GM18867 (cell line): ENCODE measurements at regions not wholly inside any gene's neighbourhood (a gene's known extent, or its start where the extent isn't known, plus 50 kb on each side); places are given as distances from the start of the nearest gene placed in this dataset.
A peak's percentile ranks its signal among the peaks of the same experiment; 100 is the strongest.
"Not testable (repeated sequence)": the region's sequence is repeated elsewhere in the genome, so short reads cannot be mapped to it uniquely, and the experiment has no call there.

Source experiments
- ATAC-seq: cut with Tn5 transposase; IDR thresholded peaks from one replicate; pipeline ENCODE4 v1.9.1; 2021; ENCODE audit warnings: mild to moderate bottlenecking, moderate library complexity; ENCODE audit not compliant: unreplicated experiment

GRCh38 chr3:22856811-22857210 lies 346.3 kb upstream of the UBE2E2 start:
- no peak for ATAC-seq

GRCh38 chr3:22858486-22858885 lies 344.6 kb upstream of the UBE2E2 start:
- no peak for ATAC-seq

GRCh38 chr3:22859618-22860017 lies 343.5 kb upstream of the UBE2E2 start:
- ATAC-seq: no peak

- ATAC-seq: no peak
These were observed 341.7 kb upstream of the UBE2E2 start for GRCh38 chr3:22861426-22861825.

GRCh38 chr3:22862111-22862510 lies 341.0 kb upstream of the UBE2E2 start:
- no peak for ATAC-seq

GRCh38 chr3:22882834-22883233 lies 320.3 kb upstream of the UBE2E2 start:
- not testable (repeated sequence) for ATAC-seq

GRCh38 chr3:22885039-22885438 lies 318.1 kb upstream of the UBE2E2 start:
- ATAC-seq: no peak

- ATAC-seq: no peak
These were observed 317.4 kb upstream of the UBE2E2 start for GRCh38 chr3:22885574-22886341.

- no peak for ATAC-seq
These were observed 316.6 kb upstream of the UBE2E2 start for GRCh38 chr3:22886439-22887068.

- peak; percentile 52 for ATAC-seq
These were observed 315.3 kb upstream of the UBE2E2 start for GRCh38 chr3:22887664-22888291.

- ATAC-seq: no peak
These were observed 310.0 kb upstream of the UBE2E2 start for GRCh38 chr3:22893101-22893500.

- ATAC-seq: no peak
These were observed 309.3 kb upstream of the UBE2E2 start for GRCh38 chr3:22893644-22894325.

- no peak for ATAC-seq
These were observed 308.3 kb upstream of the UBE2E2 start for GRCh38 chr3:22894865-22895264.

GRCh38 chr3:22895671-22896070 lies 307.5 kb upstream of the UBE2E2 start:
- ATAC-seq: no peak

GRCh38 chr3:22898558-22898957 lies 304.6 kb upstream of the UBE2E2 start:
- ATAC-seq: no peak

- ATAC-seq: no peak
These were observed 303.7 kb upstream of the UBE2E2 start for GRCh38 chr3:22899441-22899840.

- no peak for ATAC-seq
These were observed 302.8 kb upstream of the UBE2E2 start for GRCh38 chr3:22900296-22900695.

- no peak for ATAC-seq
These were observed 301.4 kb upstream of the UBE2E2 start for GRCh38 chr3:22901684-22902083.

GRCh38 chr3:22907161-22907780 lies 295.9 kb upstream of the UBE2E2 start:
- ATAC-seq: no peak

- no peak for ATAC-seq
These were observed 295.3 kb upstream of the UBE2E2 start for GRCh38 chr3:22907796-22908195.

- no peak for ATAC-seq
These were observed 294.1 kb upstream of the UBE2E2 start for GRCh38 chr3:22908989-22909507.
